OCI-LY1 (cell line): ENCODE measurements at regions not wholly inside any gene's neighbourhood (a gene's known extent, or its start where the extent isn't known, plus 50 kb on each side); places are given as distances from the start of the nearest gene placed in this dataset.

ENCODE experiments used
- EZH2 ChIP-seq: fragments of 200-600 bp; sonication (generic), shearing (Covaris generic); IDR thresholded peaks from 2 replicates; pipeline ENCODE4 v1.8.0; 2017; ENCODE audit warnings: borderline replicate concordance, mixed run types, mild to moderate bottlenecking, antibody characterized with exemption, low read length, moderate library complexity, mixed read lengths
- TF ChIP-seq, protein P1 (sequence below): fragments of 200-600 bp; sonication (generic), shearing (Covaris generic); IDR thresholded peaks from 2 replicates; pipeline ENCODE4 v1.5.1; 2017; ENCODE audit warnings: mild to moderate bottlenecking, antibody characterized with exemption, low read length, moderate library complexity, mixed read lengths

DNA sequence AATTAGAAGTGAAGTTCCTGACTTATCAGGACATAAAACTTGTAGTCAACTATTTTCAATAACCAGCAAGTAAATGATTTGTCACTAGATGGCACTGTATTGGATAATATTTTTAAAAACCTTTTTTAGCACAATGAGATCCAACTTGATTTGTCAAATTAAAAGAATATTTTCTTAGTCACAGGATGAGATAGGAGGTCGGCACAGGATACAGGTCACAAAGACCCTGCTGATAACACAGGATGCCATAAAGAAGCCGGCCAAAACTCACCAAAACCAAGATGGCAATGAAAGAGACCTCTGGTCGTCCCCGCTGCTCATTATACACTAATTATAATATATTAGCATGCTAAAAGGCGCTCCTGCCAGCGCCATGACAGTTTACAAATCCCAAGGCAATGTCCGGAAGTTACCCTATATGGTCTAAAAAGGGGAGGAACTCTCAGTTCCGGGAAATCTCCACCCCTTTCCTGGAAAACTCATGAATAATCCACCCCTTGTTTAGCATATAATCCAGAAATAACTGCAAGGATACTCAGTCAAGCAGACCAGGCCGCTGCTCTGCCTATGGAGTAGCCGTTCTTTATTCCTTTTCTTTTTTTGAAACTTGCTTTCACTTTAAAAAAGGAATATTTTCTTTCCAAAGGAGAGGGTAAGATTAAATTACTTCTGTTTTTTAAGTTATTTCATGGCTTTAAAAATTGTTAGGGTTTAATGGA lies 255.7 kb upstream of the MKLN1 start:
- no peak for TF ChIP-seq EZH2
- TF ChIP-seq, protein P1, sequence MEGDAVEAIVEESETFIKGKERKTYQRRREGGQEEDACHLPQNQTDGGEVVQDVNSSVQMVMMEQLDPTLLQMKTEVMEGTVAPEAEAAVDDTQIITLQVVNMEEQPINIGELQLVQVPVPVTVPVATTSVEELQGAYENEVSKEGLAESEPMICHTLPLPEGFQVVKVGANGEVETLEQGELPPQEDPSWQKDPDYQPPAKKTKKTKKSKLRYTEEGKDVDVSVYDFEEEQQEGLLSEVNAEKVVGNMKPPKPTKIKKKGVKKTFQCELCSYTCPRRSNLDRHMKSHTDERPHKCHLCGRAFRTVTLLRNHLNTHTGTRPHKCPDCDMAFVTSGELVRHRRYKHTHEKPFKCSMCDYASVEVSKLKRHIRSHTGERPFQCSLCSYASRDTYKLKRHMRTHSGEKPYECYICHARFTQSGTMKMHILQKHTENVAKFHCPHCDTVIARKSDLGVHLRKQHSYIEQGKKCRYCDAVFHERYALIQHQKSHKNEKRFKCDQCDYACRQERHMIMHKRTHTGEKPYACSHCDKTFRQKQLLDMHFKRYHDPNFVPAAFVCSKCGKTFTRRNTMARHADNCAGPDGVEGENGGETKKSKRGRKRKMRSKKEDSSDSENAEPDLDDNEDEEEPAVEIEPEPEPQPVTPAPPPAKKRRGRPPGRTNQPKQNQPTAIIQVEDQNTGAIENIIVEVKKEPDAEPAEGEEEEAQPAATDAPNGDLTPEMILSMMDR = peak; percentile 57; the same call in 1 of the 2 replicates
